Choroid plexus epithelial cell (primary cell): ENCODE measurements at regions not wholly inside any gene's neighbourhood (a gene's known extent, or its start where the extent isn't known, plus 50 kb on each side); places are given as distances from the start of the nearest gene placed in this dataset.
A peak's percentile ranks its signal among the peaks of the same experiment; 100 is the strongest.

Source experiments
- DNase-seq: peaks from one replicate; pipeline ENCODE4 v3.0.0-alpha.2; 2010; ENCODE audit warnings: low read depth
- H3K4me3 ChIP-seq: 2 replicates; pipeline ENCODE4 v1.5.1; 2011; ENCODE audit warnings: low read depth, mild to moderate bottlenecking, control low read depth, low read length, moderate library complexity
- CTCF ChIP-seq: conservative IDR thresholded peaks from 2 replicates; pipeline ENCODE4 v1.5.1; 2011; ENCODE audit warnings: low read depth, mild to moderate bottlenecking, control low read depth, inconsistent platforms, low read length, moderate library complexity

GRCh38 chr4:96736352-96736889 is 896.5 kb downstream of the PDHA2 start:
- DNase-seq, result peak; percentile 92
- no peak overlapping the region for H3K4me3 ChIP-seq
- TF ChIP-seq CTCF, result no peak

- no peak overlapping the region for H3K4me3 ChIP-seq
- TF ChIP-seq CTCF, result no peak
- DNase-seq, result peak; percentile 15
Measured at GRCh38 chr4:96739101-96739500, 899.2 kb downstream of the PDHA2 start.

GRCh38 chr4:96742332-96743014 is 902.6 kb downstream of the PDHA2 start:
- H3K4me3 ChIP-seq, result no peak overlapping the region
- no peak for TF ChIP-seq CTCF
- DNase-seq, result no peak

GRCh38 chr4:96744676-96745075 is 904.8 kb downstream of the PDHA2 start:
- DNase-seq, result no peak
- no peak for TF ChIP-seq CTCF
- H3K4me3 ChIP-seq, result no peak overlapping the region

GRCh38 chr4:96753216-96753615 is 913.3 kb downstream of the PDHA2 start:
- TF ChIP-seq CTCF, result no peak
- peak; percentile 33 for DNase-seq
- H3K4me3 ChIP-seq, result no peak overlapping the region

- no peak overlapping the region for H3K4me3 ChIP-seq
- no peak for DNase-seq
- no peak for TF ChIP-seq CTCF
Measured at GRCh38 chr4:96755569-96756484, 915.9 kb downstream of the PDHA2 start.

GRCh38 chr4:96756584-96756983 is 916.7 kb downstream of the PDHA2 start:
- DNase-seq, result no peak

More at GRCh38 chr4:96756584-96756983, 916.7 kb downstream of the PDHA2 start:
- H3K4me3 ChIP-seq, result no peak overlapping the region
- TF ChIP-seq CTCF, result no peak
